ENCODE measurements at regions not wholly inside any gene's neighbourhood (a gene's known extent, or its start where the extent isn't known, plus 50 kb on each side); places are given as distances from the start of the nearest gene placed in this dataset.

GRCh38 chr10:44306762-44307161 is 78.1 kb downstream of the CXCL12 start:
- TF ChIP-seq JUND (IDR thresholded peaks at IDR 0.05) (no peak), CTCF (IDR thresholded peaks at IDR 0.05; ENCODE audit: low read depth, low read length, missing input control) (no peak), RXRA (IDR thresholded peaks at IDR 0.05) (no peak), YY1 (IDR thresholded peaks at IDR 0.05) (no peak), RAD21 (IDR thresholded peaks at IDR 0.05) (no peak), MAX (IDR thresholded peaks at IDR 0.05) (no peak), FOXA2 (IDR thresholded peaks at IDR 0.05) (no peak)

Data from liver (tissue), 3 donors.